Gastrocnemius medialis (tissue), 4 donors: ENCODE measurements at regions not wholly inside any gene's neighbourhood (a gene's known extent, or its start where the extent isn't known, plus 50 kb on each side); places are given as distances from the start of the nearest gene placed in this dataset.

Experiments used
- POLR2A ChIP-seq, 2 donors: fragments of 450-650 bp; IDR thresholded peaks; one replicate each; pipeline ENCODE4 v1.6.1; 2017; ENCODE audit warnings: antibody characterized with exemption in 2 of 2, mild to moderate bottlenecking in 2 of 2, moderate library complexity in 2 of 2
- TF ChIP-seq, protein P1 (sequence below), 5 experiments: fragments of 450-650 bp in 3 of 5; fragments of 200-600 bp in 2 of 5; sonication (generic) in 2 of 5; IDR thresholded peaks in 4 of 5; conservative IDR thresholded peaks in 1 of 5; 1 replicate in 4 of 5; 2 replicates in 1 of 5; pipeline ENCODE4 v1.5.1; 2016 to 2019; ENCODE audit warnings: antibody characterized with exemption in 5 of 5, mild to moderate bottlenecking in 3 of 5, moderate library complexity in 3 of 5

DNA sequence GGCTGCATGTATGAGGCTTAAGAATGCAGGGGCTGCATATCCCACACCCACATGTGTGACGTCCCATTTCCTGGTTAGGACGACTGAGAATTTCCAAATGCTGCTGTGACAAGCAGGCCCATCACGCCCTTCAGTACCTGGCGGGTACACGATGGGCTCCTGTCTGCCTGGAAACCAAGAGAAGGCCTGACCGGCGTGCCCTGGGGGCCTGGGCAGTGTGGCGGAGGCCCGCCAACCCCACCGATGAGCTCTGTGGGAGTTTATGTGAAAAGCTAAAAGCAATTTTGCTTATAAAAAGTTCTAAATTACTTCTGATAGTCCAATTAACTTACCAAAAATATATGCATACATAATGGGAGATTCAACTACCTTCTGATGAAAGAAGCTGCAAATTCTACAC lies 837.3 kb downstream of the GALR1 start:
- TF ChIP-seq, protein P1, sequence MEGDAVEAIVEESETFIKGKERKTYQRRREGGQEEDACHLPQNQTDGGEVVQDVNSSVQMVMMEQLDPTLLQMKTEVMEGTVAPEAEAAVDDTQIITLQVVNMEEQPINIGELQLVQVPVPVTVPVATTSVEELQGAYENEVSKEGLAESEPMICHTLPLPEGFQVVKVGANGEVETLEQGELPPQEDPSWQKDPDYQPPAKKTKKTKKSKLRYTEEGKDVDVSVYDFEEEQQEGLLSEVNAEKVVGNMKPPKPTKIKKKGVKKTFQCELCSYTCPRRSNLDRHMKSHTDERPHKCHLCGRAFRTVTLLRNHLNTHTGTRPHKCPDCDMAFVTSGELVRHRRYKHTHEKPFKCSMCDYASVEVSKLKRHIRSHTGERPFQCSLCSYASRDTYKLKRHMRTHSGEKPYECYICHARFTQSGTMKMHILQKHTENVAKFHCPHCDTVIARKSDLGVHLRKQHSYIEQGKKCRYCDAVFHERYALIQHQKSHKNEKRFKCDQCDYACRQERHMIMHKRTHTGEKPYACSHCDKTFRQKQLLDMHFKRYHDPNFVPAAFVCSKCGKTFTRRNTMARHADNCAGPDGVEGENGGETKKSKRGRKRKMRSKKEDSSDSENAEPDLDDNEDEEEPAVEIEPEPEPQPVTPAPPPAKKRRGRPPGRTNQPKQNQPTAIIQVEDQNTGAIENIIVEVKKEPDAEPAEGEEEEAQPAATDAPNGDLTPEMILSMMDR (IDR thresholded peaks at IDR 0.05 in 4 of 5, conservative IDR thresholded peaks at IDR 0.05 in 1 of 5), result no peak
- TF ChIP-seq POLR2A (IDR thresholded peaks at IDR 0.05), result no peak
